Adipocyte (in vitro differentiated cells): ENCODE measurements at regions not wholly inside any gene's neighbourhood (a gene's known extent, or its start where the extent isn't known, plus 50 kb on each side); places are given as distances from the start of the nearest gene placed in this dataset.

Source experiments
- DNase-seq: peaks from one replicate; pipeline ENCODE4 v3.0.0-alpha.2; 2015; ENCODE audit warnings: low read depth
- H3K27me3 ChIP-seq: replicated peaks from 2 replicates; pipeline ENCODE4 v1.7.0; 2013; ENCODE audit warnings: mild to moderate bottlenecking, low read length, moderate library complexity; ENCODE audit not compliant: control insufficient read depth, insufficient read depth
- H3K36me3 ChIP-seq: 2 replicates; pipeline ENCODE4 v1.7.0; 2013; ENCODE audit warnings: low read length, mild to moderate bottlenecking, moderate library complexity; ENCODE audit not compliant: control insufficient read depth, insufficient read depth, severe bottlenecking
- H3K4me1 ChIP-seq: 2 replicates; pipeline ENCODE4 v1.7.0; 2013; ENCODE audit warnings: mild to moderate bottlenecking, low read length, moderate library complexity; ENCODE audit not compliant: control insufficient read depth, insufficient read depth
- H3K4me3 ChIP-seq: 2 replicates; pipeline ENCODE4 v1.7.0; 2013; ENCODE audit warnings: mild to moderate bottlenecking, low read length, moderate library complexity
- H3K9ac ChIP-seq: 2 replicates; pipeline ENCODE4 v1.7.0; 2013; ENCODE audit warnings: mild to moderate bottlenecking, low read length, moderate library complexity
- H3K9me3 ChIP-seq: 2 replicates; pipeline ENCODE4 v1.7.0; 2013; ENCODE audit warnings: mild to moderate bottlenecking, low read length, moderate library complexity; ENCODE audit not compliant: control insufficient read depth

- Histone ChIP-seq H3K9ac (no peak overlapping the region), H3K4me3 (no peak overlapping the region), H3K36me3 (no peaks in the 10 kb centered on the region), H3K27me3 (no peaks in the 10 kb centered on the region), H3K4me1 (no peaks in the 10 kb centered on the region), H3K9me3 (no peaks in the 10 kb centered on the region)
- DNase-seq: no peak
These were observed 240.7 kb downstream of the DCDC2C start for GRCh38 chr2:3944071-3944470.

GRCh38 chr2:3944841-3945240, 241.5 kb downstream of the DCDC2C start:
- Histone ChIP-seq H3K9me3 (no peaks in the 10 kb centered on the region), H3K4me1 (no peaks in the 10 kb centered on the region), H3K9ac (no peak overlapping the region), H3K4me3 (no peak overlapping the region), H3K27me3 (no peaks in the 10 kb centered on the region), H3K36me3 (no peaks in the 10 kb centered on the region)
- no peak for DNase-seq

GRCh38 chr2:3948191-3948590, 244.8 kb downstream of the DCDC2C start:
- Histone ChIP-seq H3K9me3 (no peaks in the 10 kb centered on the region), H3K9ac (no peak overlapping the region), H3K4me3 (no peak overlapping the region), H3K36me3 (no peaks in the 10 kb centered on the region), H3K4me1 (no peaks in the 10 kb centered on the region), H3K27me3 (no peaks in the 10 kb centered on the region)
- no peak for DNase-seq

GRCh38 chr2:3951131-3951954, 248.0 kb downstream of the DCDC2C start:
- H3K4me1 ChIP-seq: no peaks in the 10 kb centered on the region
- H3K9ac ChIP-seq: no peak overlapping the region
- H3K36me3 ChIP-seq: no peaks in the 10 kb centered on the region
- H3K4me3 ChIP-seq: no peak overlapping the region
- no peak for DNase-seq
- H3K27me3 ChIP-seq: peaks cover 13% of the 10 kb centered on the region
- no peaks in the 10 kb centered on the region for H3K9me3 ChIP-seq

GRCh38 chr2:3952866-3953516, 249.6 kb downstream of the DCDC2C start:
- Histone ChIP-seq H3K9me3 (no peaks in the 10 kb centered on the region), H3K9ac (no peak overlapping the region), H3K27me3 (peaks cover 18% of the 10 kb centered on the region), H3K4me1 (no peaks in the 10 kb centered on the region), H3K4me3 (no peak overlapping the region), H3K36me3 (no peaks in the 10 kb centered on the region)
- no peak for DNase-seq

- DNase-seq: no peak
- H3K4me1 ChIP-seq: no peaks in the 10 kb centered on the region
These were observed 250.9 kb downstream of the DCDC2C start for GRCh38 chr2:3954261-3954660.

GRCh38 chr2:3956406-3956805, 253.0 kb downstream of the DCDC2C start:
- Histone ChIP-seq H3K36me3 (no peaks in the 10 kb centered on the region), H3K4me1 (no peaks in the 10 kb centered on the region), H3K9me3 (no peaks in the 10 kb centered on the region), H3K9ac (no peak overlapping the region), H3K4me3 (no peak overlapping the region), H3K27me3 (peaks cover 18% of the 10 kb centered on the region)
- DNase-seq: no peak

More at GRCh38 chr2:3954261-3954660, 250.9 kb downstream of the DCDC2C start:
- H3K27me3 ChIP-seq: peaks cover 18% of the 10 kb centered on the region
- no peak overlapping the region for H3K4me3 ChIP-seq
- H3K9ac ChIP-seq: no peak overlapping the region
- H3K9me3 ChIP-seq: no peaks in the 10 kb centered on the region
- H3K36me3 ChIP-seq: no peaks in the 10 kb centered on the region

- H3K4me1 ChIP-seq: no peaks in the 10 kb centered on the region
- H3K36me3 ChIP-seq: no peaks in the 10 kb centered on the region
- H3K9ac ChIP-seq: no peak overlapping the region
- H3K9me3 ChIP-seq: no peaks in the 10 kb centered on the region
- no peak overlapping the region for H3K4me3 ChIP-seq
- no peak for DNase-seq
- peaks cover 20% of the 10 kb centered on the region for H3K27me3 ChIP-seq
These were observed 253.5 kb downstream of the DCDC2C start for GRCh38 chr2:3956892-3957291.

GRCh38 chr2:3958465-3958864, 255.1 kb downstream of the DCDC2C start:
- Histone ChIP-seq H3K27me3 (peaks cover 19% of the 10 kb centered on the region), H3K36me3 (no peaks in the 10 kb centered on the region), H3K9ac (no peak overlapping the region), H3K9me3 (no peaks in the 10 kb centered on the region), H3K4me3 (no peak overlapping the region), H3K4me1 (no peaks in the 10 kb centered on the region)
- no peak for DNase-seq

GRCh38 chr2:3958969-3959368, 255.6 kb downstream of the DCDC2C start:
- Histone ChIP-seq H3K27me3 (peaks cover 14% of the 10 kb centered on the region), H3K9me3 (no peaks in the 10 kb centered on the region), H3K4me1 (no peaks in the 10 kb centered on the region), H3K36me3 (no peaks in the 10 kb centered on the region), H3K9ac (no peak overlapping the region), H3K4me3 (no peak overlapping the region)
- DNase-seq: no peak

- Histone ChIP-seq H3K9me3 (no peaks in the 10 kb centered on the region), H3K36me3 (no peaks in the 10 kb centered on the region), H3K4me3 (no peak overlapping the region), H3K4me1 (no peaks in the 10 kb centered on the region), H3K27me3 (peaks cover 10% of the 10 kb centered on the region), H3K9ac (no peak overlapping the region)
- DNase-seq: peak; percentile 54
These were observed 256.0 kb downstream of the DCDC2C start for GRCh38 chr2:3959372-3959771.
